ENCODE measurements at regions not wholly inside any gene's neighbourhood (a gene's known extent, or its start where the extent isn't known, plus 50 kb on each side); places are given as distances from the start of the nearest gene placed in this dataset.
"Not testable (repeated sequence)": the region's sequence is repeated elsewhere in the genome, so short reads cannot be mapped to it uniquely, and the experiment has no call there.

- Mint-ChIP-seq H3K36me3 (ENCODE audit: low read depth) (no peaks in the 10 kb centered on the region), H3K4me1 (ENCODE audit: low read depth) (peaks cover 2% of the 10 kb centered on the region), H3K27ac (no peak overlapping the region), H3K9me3 (no peaks in the 10 kb centered on the region), H3K4me3 (no peak overlapping the region), H3K27me3 (ENCODE audit: low read depth) (peaks cover 7% of the 10 kb centered on the region)
- CTCF ChIA-PET, result interaction anchor here (0.7 to 15.1 kb wide), 35 partner anchors 8 to 553 kb away, joined by 3 to 227 read pairs (median 6); no protein-coding TSS in a partner anchor
- DNase-seq, result no peak
- intact Hi-C loops (cut with micrococcal nuclease), result loop anchor here (1.0 kb wide), 5 partner anchors 225 to 537 kb away; no protein-coding TSS in a partner anchor
These were observed 78.4 kb upstream of the HTR4 start for GRCh38 chr5:148732692-148733091.

- peak; percentile 88 for DNase-seq
- H3K4me1 Mint-ChIP-seq (ENCODE audit: low read depth), result peaks cover 2% of the 10 kb centered on the region
- H3K9me3 Mint-ChIP-seq, result no peaks in the 10 kb centered on the region
- H3K4me3 Mint-ChIP-seq, result no peak overlapping the region
- peaks cover 9% of the 10 kb centered on the region for H3K27me3 Mint-ChIP-seq (ENCODE audit: low read depth)
- CTCF ChIA-PET, result interaction anchor here (0.5 to 15.1 kb wide), 43 partner anchors 7 to 554 kb away, joined by 3 to 227 read pairs (median 4); no protein-coding TSS in a partner anchor
- H3K27ac Mint-ChIP-seq, result no peak overlapping the region
- intact Hi-C loops (cut with micrococcal nuclease), result loop anchor here (1.0 kb wide), 5 partner anchors 223 to 535 kb away; no protein-coding TSS in a partner anchor
- H3K36me3 Mint-ChIP-seq (ENCODE audit: low read depth), result no peaks in the 10 kb centered on the region
These were observed 79.5 kb upstream of the HTR4 start for GRCh38 chr5:148733601-148734438.

- Mint-ChIP-seq H3K27ac (no peak overlapping the region), H3K4me1 (ENCODE audit: low read depth) (peaks cover 2% of the 10 kb centered on the region), H3K36me3 (ENCODE audit: low read depth) (no peaks in the 10 kb centered on the region), H3K27me3 (ENCODE audit: low read depth) (peaks cover 12% of the 10 kb centered on the region), H3K9me3 (no peaks in the 10 kb centered on the region), H3K4me3 (no peak overlapping the region)
- CTCF ChIA-PET, result interaction anchor here (0.5 to 15.1 kb wide), 18 partner anchors 13 to 555 kb away, joined by 3 to 227 read pairs (median 6); no protein-coding TSS in a partner anchor
- intact Hi-C loops (cut with micrococcal nuclease), result no loop called here
- no peak for DNase-seq
These were observed 80.2 kb upstream of the HTR4 start for GRCh38 chr5:148734518-148734917.

GRCh38 chr5:148735301-148735835, 81.0 kb upstream of the HTR4 start:
- CTCF ChIA-PET, result interaction anchor here (0.7 to 15.1 kb wide), 11 partner anchors 12 to 556 kb away, joined by 3 to 227 read pairs (median 6); no protein-coding TSS in a partner anchor
- no peaks in the 10 kb centered on the region for H3K36me3 Mint-ChIP-seq (ENCODE audit: low read depth)
- peaks cover 12% of the 10 kb centered on the region for H3K27me3 Mint-ChIP-seq (ENCODE audit: low read depth)
- no peak overlapping the region for H3K4me3 Mint-ChIP-seq
- no peaks in the 10 kb centered on the region for H3K9me3 Mint-ChIP-seq
- intact Hi-C loops (cut with micrococcal nuclease), result no loop called here
- no peak for DNase-seq
- H3K4me1 Mint-ChIP-seq (ENCODE audit: low read depth), result peaks cover 2% of the 10 kb centered on the region
- H3K27ac Mint-ChIP-seq, result no peak overlapping the region

GRCh38 chr5:148739023-148739422, 84.7 kb upstream of the HTR4 start:
- CTCF ChIA-PET, result interaction anchor here (0.7 to 15.1 kb wide), 12 partner anchors 7 to 374 kb away, joined by 3 to 227 read pairs (median 4); no protein-coding TSS in a partner anchor
- DNase-seq, result no peak
- Mint-ChIP-seq H3K27ac (no peak overlapping the region), H3K27me3 (ENCODE audit: low read depth) (peaks cover 26% of the 10 kb centered on the region), H3K9me3 (no peaks in the 10 kb centered on the region), H3K4me3 (no peak overlapping the region), H3K36me3 (ENCODE audit: low read depth) (no peaks in the 10 kb centered on the region), H3K4me1 (ENCODE audit: low read depth) (no peaks in the 10 kb centered on the region)
- intact Hi-C loops (cut with micrococcal nuclease), result no loop called here

- CTCF ChIA-PET, result interaction anchor here (0.7 to 15.1 kb wide), 10 partner anchors 8 to 376 kb away, joined by 3 to 227 read pairs (median 5); no protein-coding TSS in a partner anchor
- Mint-ChIP-seq H3K27ac (no peak overlapping the region), H3K9me3 (no peaks in the 10 kb centered on the region), H3K27me3 (ENCODE audit: low read depth) (peaks cover 26% of the 10 kb centered on the region), H3K36me3 (ENCODE audit: low read depth) (no peaks in the 10 kb centered on the region), H3K4me3 (no peak overlapping the region), H3K4me1 (ENCODE audit: low read depth) (no peaks in the 10 kb centered on the region)
- DNase-seq, result no peak
- intact Hi-C loops (cut with micrococcal nuclease), result no loop called here
These were observed 85.2 kb upstream of the HTR4 start for GRCh38 chr5:148739524-148739923.

- DNase-seq, result no peak
- peaks cover 28% of the 10 kb centered on the region for H3K27me3 Mint-ChIP-seq (ENCODE audit: low read depth)
- no peaks in the 10 kb centered on the region for H3K4me1 Mint-ChIP-seq (ENCODE audit: low read depth)
- no peaks in the 10 kb centered on the region for H3K36me3 Mint-ChIP-seq (ENCODE audit: low read depth)
- intact Hi-C loops (cut with micrococcal nuclease), result loop anchor here (2.0 kb wide), 1 partner anchor 51 kb away; no protein-coding TSS in a partner anchor
- CTCF ChIA-PET, result interaction anchor here (0.7 to 15.1 kb wide), 20 partner anchors 8 to 525 kb away, joined by 3 to 227 read pairs (median 4); no protein-coding TSS in a partner anchor
- no peaks in the 10 kb centered on the region for H3K9me3 Mint-ChIP-seq
- no peak overlapping the region for H3K4me3 Mint-ChIP-seq
- H3K27ac Mint-ChIP-seq, result no peak overlapping the region
These were observed 85.9 kb upstream of the HTR4 start for GRCh38 chr5:148740079-148740858.

- DNase-seq, result no peak
- H3K9me3 Mint-ChIP-seq, result no peaks in the 10 kb centered on the region
- no peaks in the 10 kb centered on the region for H3K36me3 Mint-ChIP-seq (ENCODE audit: low read depth)
- intact Hi-C loops (cut with micrococcal nuclease), result loop anchor here (1.0 to 2.0 kb wide), 4 partner anchors 50 to 257 kb away; partner anchors contain the start of gene ADRB2
- H3K4me1 Mint-ChIP-seq (ENCODE audit: low read depth), result no peaks in the 10 kb centered on the region
- H3K27me3 Mint-ChIP-seq (ENCODE audit: low read depth), result peaks cover 28% of the 10 kb centered on the region
- no peak overlapping the region for H3K27ac Mint-ChIP-seq
- CTCF ChIA-PET, result interaction anchor here (0.5 to 15.1 kb wide), 30 partner anchors 9 to 701 kb away, joined by 3 to 227 read pairs (median 4); no protein-coding TSS in a partner anchor
- no peak overlapping the region for H3K4me3 Mint-ChIP-seq
These were observed 85.3 kb upstream of the ADRB2 start for GRCh38 chr5:148740966-148741742.

GRCh38 chr5:148741766-148742165, 84.6 kb upstream of the ADRB2 start:
- H3K27ac Mint-ChIP-seq; H3K4me1 Mint-ChIP-seq (ENCODE audit: low read depth); H3K36me3 Mint-ChIP-seq (ENCODE audit: low read depth); DNase-seq; H3K9me3 Mint-ChIP-seq; H3K4me3 Mint-ChIP-seq: not testable (repeated sequence)
- intact Hi-C loops (cut with micrococcal nuclease), result loop anchor here (1.0 to 2.0 kb wide), 4 partner anchors 49 to 257 kb away; partner anchors contain the start of gene ADRB2
- H3K27me3 Mint-ChIP-seq (ENCODE audit: low read depth), result peaks cover 28% of the 10 kb centered on the region
- CTCF ChIA-PET, result interaction anchor here (0.5 to 15.1 kb wide), 29 partner anchors 10 to 701 kb away, joined by 3 to 227 read pairs (median 4); no protein-coding TSS in a partner anchor

- H3K27ac Mint-ChIP-seq; H3K36me3 Mint-ChIP-seq (ENCODE audit: low read depth); H3K9me3 Mint-ChIP-seq; H3K4me3 Mint-ChIP-seq; H3K4me1 Mint-ChIP-seq (ENCODE audit: low read depth); intact Hi-C loops (cut with micrococcal nuclease); DNase-seq: not testable (repeated sequence)
- CTCF ChIA-PET, result interaction anchor here (0.6 to 15.1 kb wide), 5 partner anchors 11 to 372 kb away, joined by 3 to 227 read pairs (median 4); no protein-coding TSS in a partner anchor
- H3K27me3 Mint-ChIP-seq (ENCODE audit: low read depth), result peaks cover 18% of the 10 kb centered on the region
These were observed 82.0 kb upstream of the ADRB2 start for GRCh38 chr5:148744380-148744779.

Measured in activated naive CD4-positive, alpha-beta T cell treated with anti-CD3 and anti-CD28 coated beads for 36 hours (primary cell).